Astrocyte (in vitro differentiated cells and primary cell): ENCODE measurements at regions not wholly inside any gene's neighbourhood (a gene's known extent, or its start where the extent isn't known, plus 50 kb on each side); places are given as distances from the start of the nearest gene placed in this dataset.

Source experiments
- DNase-seq: peaks from one replicate; pipeline ENCODE4 v3.0.0-alpha.2; 2010; ENCODE audit warnings: low read depth
- FAIRE-seq: peaks from 2 replicates; lab custom pipeline; 2011; peaks lifted over from hg19 to GRCh38; lab: Jason Lieb, UNC
- H2AFZ ChIP-seq: 2 replicates; pipeline ENCODE4 v1.6.0; 2012; ENCODE audit warnings: low read depth, low read length, inconsistent platforms
- H3K27ac ChIP-seq: 2 replicates; pipeline ENCODE4 v1.5.1; 2011; ENCODE audit warnings: low read depth, low read length, inconsistent platforms
- H3K27me3 ChIP-seq: 2 replicates; pipeline ENCODE4 v1.6.0; 2011; ENCODE audit warnings: low read length, inconsistent platforms; ENCODE audit not compliant: insufficient read depth
- H3K36me3 ChIP-seq: 2 replicates; pipeline ENCODE4 v1.5.1; 2011; ENCODE audit warnings: low read length, inconsistent platforms; ENCODE audit not compliant: insufficient read depth
- H3K4me1 ChIP-seq: 2 replicates; pipeline ENCODE4 v1.5.1; 2011; ENCODE audit warnings: low read length, inconsistent platforms; ENCODE audit not compliant: insufficient read depth
- H3K4me2 ChIP-seq: 2 replicates; pipeline ENCODE4 v1.6.0; 2012; ENCODE audit warnings: low read length, inconsistent platforms
- H3K4me3 ChIP-seq: 2 replicates; pipeline ENCODE4 v1.5.1; 2011; ENCODE audit warnings: low read depth, mild to moderate bottlenecking, low read length, inconsistent platforms; ENCODE audit not compliant: insufficient read depth
- H3K79me2 ChIP-seq: 2 replicates; pipeline ENCODE4 v1.6.0; 2012; ENCODE audit warnings: mild to moderate bottlenecking, low read length, inconsistent platforms; ENCODE audit not compliant: insufficient read depth
- H3K9ac ChIP-seq: 2 replicates; pipeline ENCODE4 v1.6.0; 2012; ENCODE audit warnings: mild to moderate bottlenecking, low read length, inconsistent platforms
- H3K9me3 ChIP-seq: 2 replicates; pipeline ENCODE4 v1.5.1; 2012; ENCODE audit warnings: low read depth, mild to moderate bottlenecking, low read length, inconsistent platforms; ENCODE audit not compliant: insufficient read depth
- H4K20me1 ChIP-seq: 2 replicates; pipeline ENCODE4 v1.6.0; 2012; ENCODE audit warnings: low read length, inconsistent platforms; ENCODE audit not compliant: insufficient read depth
- H3K27ac Mint-ChIP-seq: one replicate; pipeline ENCODE4 v1.8.0; 2021; ENCODE audit warnings: mild to moderate bottlenecking, mixed read lengths; ENCODE audit not compliant: unreplicated experiment
- H3K27me3 Mint-ChIP-seq: one replicate; pipeline ENCODE4 v1.8.0; 2021; ENCODE audit warnings: low read depth, mixed read lengths; ENCODE audit not compliant: unreplicated experiment
- H3K36me3 Mint-ChIP-seq: one replicate; pipeline ENCODE4 v1.8.0; 2021; ENCODE audit warnings: low read depth, mixed read lengths; ENCODE audit not compliant: unreplicated experiment
- H3K4me1 Mint-ChIP-seq: one replicate; pipeline ENCODE4 v1.8.0; 2021; ENCODE audit warnings: low read depth, mixed read lengths; ENCODE audit not compliant: unreplicated experiment
- H3K4me3 Mint-ChIP-seq: one replicate; pipeline ENCODE4 v1.8.0; 2021; ENCODE audit warnings: mild to moderate bottlenecking, moderate library complexity, mixed read lengths; ENCODE audit not compliant: unreplicated experiment
- H3K9me3 Mint-ChIP-seq: one replicate; pipeline ENCODE4 v1.8.0; 2021; ENCODE audit warnings: mild to moderate bottlenecking, mixed read lengths; ENCODE audit not compliant: unreplicated experiment
- EZH2 ChIP-seq: IDR thresholded peaks from 2 replicates; pipeline ENCODE4 v1.6.1; 2012; ENCODE audit warnings: mild to moderate bottlenecking, low read length, inconsistent platforms; ENCODE audit not compliant: insufficient read depth
- TF ChIP-seq, protein P1 (sequence below): IDR thresholded peaks from 2 replicates; pipeline ENCODE4 v1.5.1; 2011; ENCODE audit warnings: low read depth, mild to moderate bottlenecking, inconsistent platforms, low read length, moderate library complexity; ENCODE audit not compliant: insufficient read depth

DNA sequence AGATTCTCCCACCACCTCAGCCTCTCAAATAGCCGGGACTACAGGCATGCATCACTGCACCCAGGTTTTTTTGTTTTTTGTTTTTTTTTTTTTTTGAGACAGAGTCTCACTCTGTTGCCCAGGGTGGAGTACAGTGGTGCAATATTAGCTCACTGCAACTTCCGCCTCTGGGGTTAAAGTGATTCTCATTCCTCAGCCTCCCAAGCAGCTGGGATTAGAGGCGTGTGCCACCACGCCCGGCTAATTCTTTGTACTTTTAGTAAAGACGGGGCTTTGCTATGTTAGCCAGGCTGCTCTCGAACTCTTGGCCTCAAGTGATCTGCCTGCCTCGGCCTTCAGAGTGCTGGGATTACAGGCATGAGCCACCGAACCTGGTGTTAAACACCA lies 107.5 kb upstream of the KIF5B start:
- Histone ChIP-seq H4K20me1 (no peaks in the 10 kb centered on the region), H3K36me3 (no peaks in the 10 kb centered on the region), H3K4me2 (no peak overlapping the region), H3K4me3 (no peak overlapping the region), H3K9ac (no peak overlapping the region), H3K27me3 (no peaks in the 10 kb centered on the region), H3K4me1 (peaks cover 6% of the 10 kb centered on the region), H2AFZ (no peak overlapping the region), H3K27ac (no peak overlapping the region), H3K9me3 (no peaks in the 10 kb centered on the region), H3K79me2 (no peaks in the 10 kb centered on the region)
- Mint-ChIP-seq H3K27me3 (no peaks in the 10 kb centered on the region), H3K4me1 (peaks cover 11% of the 10 kb centered on the region), H3K9me3 (no peaks in the 10 kb centered on the region), H3K4me3 (no peak overlapping the region), H3K36me3 (peaks cover 2% of the 10 kb centered on the region), H3K27ac (no peak overlapping the region)
- no peak for FAIRE-seq
- no peak for TF ChIP-seq EZH2
- TF ChIP-seq, protein P1, sequence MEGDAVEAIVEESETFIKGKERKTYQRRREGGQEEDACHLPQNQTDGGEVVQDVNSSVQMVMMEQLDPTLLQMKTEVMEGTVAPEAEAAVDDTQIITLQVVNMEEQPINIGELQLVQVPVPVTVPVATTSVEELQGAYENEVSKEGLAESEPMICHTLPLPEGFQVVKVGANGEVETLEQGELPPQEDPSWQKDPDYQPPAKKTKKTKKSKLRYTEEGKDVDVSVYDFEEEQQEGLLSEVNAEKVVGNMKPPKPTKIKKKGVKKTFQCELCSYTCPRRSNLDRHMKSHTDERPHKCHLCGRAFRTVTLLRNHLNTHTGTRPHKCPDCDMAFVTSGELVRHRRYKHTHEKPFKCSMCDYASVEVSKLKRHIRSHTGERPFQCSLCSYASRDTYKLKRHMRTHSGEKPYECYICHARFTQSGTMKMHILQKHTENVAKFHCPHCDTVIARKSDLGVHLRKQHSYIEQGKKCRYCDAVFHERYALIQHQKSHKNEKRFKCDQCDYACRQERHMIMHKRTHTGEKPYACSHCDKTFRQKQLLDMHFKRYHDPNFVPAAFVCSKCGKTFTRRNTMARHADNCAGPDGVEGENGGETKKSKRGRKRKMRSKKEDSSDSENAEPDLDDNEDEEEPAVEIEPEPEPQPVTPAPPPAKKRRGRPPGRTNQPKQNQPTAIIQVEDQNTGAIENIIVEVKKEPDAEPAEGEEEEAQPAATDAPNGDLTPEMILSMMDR: no peak
- no peak for DNase-seq

DNA sequence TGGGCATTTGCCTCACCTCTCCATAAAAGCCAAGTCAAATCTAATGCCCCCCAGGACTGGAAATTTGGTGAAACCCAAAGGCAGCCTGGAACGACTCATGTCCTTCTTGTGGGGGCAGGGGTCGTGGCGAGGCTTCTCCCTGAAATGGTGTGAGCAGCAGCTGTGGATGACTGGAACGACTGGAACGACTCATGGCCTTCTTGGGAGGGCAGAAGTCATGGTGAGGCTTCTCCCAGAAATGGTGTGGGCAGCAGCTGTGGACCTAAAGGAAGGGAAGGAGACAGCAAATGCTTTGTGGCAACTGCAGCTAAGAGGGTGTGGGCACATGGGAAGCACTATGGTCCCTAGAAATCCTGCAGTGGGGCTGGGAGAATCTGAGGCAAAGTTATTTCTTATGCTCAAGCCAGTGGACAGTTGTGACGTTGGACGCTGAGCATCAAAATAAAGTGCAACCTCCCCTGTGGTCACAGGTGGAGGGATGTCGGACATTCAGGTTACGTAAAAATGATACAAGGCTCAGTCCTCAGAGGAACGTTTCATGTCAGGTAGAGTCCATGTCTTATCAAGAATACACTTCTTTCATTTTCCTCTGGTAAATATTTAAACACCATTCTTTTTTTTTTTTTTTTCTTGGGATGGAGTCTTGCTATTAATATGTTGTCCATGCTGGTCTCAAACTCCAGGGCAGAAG lies 107.0 kb upstream of the KIF5B start:
- H3K9ac ChIP-seq: no peak overlapping the region
- peaks cover 6% of the 10 kb centered on the region for H3K4me1 ChIP-seq
- H3K4me2 ChIP-seq: no peak overlapping the region
- TF ChIP-seq EZH2: no peak
- TF ChIP-seq, protein P1: no peak
- H3K79me2 ChIP-seq: no peaks in the 10 kb centered on the region
- Mint-ChIP-seq H3K27me3 (no peaks in the 10 kb centered on the region), H3K9me3 (no peaks in the 10 kb centered on the region), H3K27ac (peak overlapping the region; percentile 53), H3K36me3 (peaks cover 2% of the 10 kb centered on the region), H3K4me1 (peaks cover 11% of the 10 kb centered on the region), H3K4me3 (peak overlapping the region; percentile 9)
- no peak overlapping the region for H3K27ac ChIP-seq
- H3K36me3 ChIP-seq: no peaks in the 10 kb centered on the region
- H3K27me3 ChIP-seq: no peaks in the 10 kb centered on the region
- H2AFZ ChIP-seq: no peak overlapping the region
- FAIRE-seq (no peak), DNase-seq (no peak)
- H4K20me1 ChIP-seq: no peaks in the 10 kb centered on the region
- H3K9me3 ChIP-seq: no peaks in the 10 kb centered on the region
- H3K4me3 ChIP-seq: no peak overlapping the region

DNA sequence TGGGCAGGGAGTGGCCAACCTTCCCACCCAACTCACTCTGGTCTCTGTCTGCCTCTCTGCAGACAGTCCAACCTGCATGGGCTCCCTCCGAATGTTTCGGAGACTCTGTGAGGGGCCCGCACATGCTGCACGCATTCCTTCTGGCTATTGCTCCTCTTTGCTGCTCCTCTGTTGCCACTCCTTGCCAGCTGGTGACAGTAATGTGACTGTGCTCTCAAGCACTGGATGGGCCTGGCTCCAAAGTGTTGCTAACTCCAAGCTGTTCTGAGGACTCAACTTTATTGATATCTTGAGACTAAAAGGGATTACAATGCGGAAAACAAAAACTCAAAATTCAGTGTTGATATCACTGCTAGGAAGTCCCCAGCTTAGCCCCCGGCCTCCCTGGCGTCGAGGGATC lies 105.4 kb upstream of the KIF5B start:
- Histone ChIP-seq H3K9me3 (no peaks in the 10 kb centered on the region), H3K4me1 (peaks cover 6% of the 10 kb centered on the region), H3K4me2 (no peak overlapping the region), H4K20me1 (no peaks in the 10 kb centered on the region), H3K27ac (no peak overlapping the region), H2AFZ (no peak overlapping the region), H3K36me3 (no peaks in the 10 kb centered on the region), H3K9ac (no peak overlapping the region), H3K27me3 (no peaks in the 10 kb centered on the region), H3K79me2 (no peaks in the 10 kb centered on the region), H3K4me3 (no peak overlapping the region)
- no peak for DNase-seq
- Mint-ChIP-seq H3K27me3 (no peaks in the 10 kb centered on the region), H3K27ac (peak overlapping the region; percentile 41), H3K9me3 (no peaks in the 10 kb centered on the region), H3K4me1 (peaks cover 11% of the 10 kb centered on the region), H3K4me3 (peak overlapping the region; percentile 45), H3K36me3 (peaks cover 2% of the 10 kb centered on the region)
- TF ChIP-seq EZH2: no peak
- TF ChIP-seq, protein P1: no peak
- no peak for FAIRE-seq
